ENCODE measurements at regions not wholly inside any gene's neighbourhood (a gene's known extent, or its start where the extent isn't known, plus 50 kb on each side); places are given as distances from the start of the nearest gene placed in this dataset.

- DNase-seq (ENCODE audit: low read depth) = no peak
- in situ Hi-C loops (cut with HindIII; ENCODE audit: low sequenced_read_pairs) = loop anchor here (25.0 kb wide), 2 partner anchors 172 to 272 kb away; no protein-coding TSS in a partner anchor
- TF ChIP-seq CTCF (IDR thresholded peaks at IDR 0.05; ENCODE audit: low read depth, low read length, missing control alignments) = no peak
- no peak overlapping the region for H3K4me3 ChIP-seq (ENCODE audit: low read depth, low read length)
Observed at GRCh38 chr7:86965727-86966120, 93.7 kb downstream of the ELAPOR2 start.

- H3K4me3 ChIP-seq (ENCODE audit: low read depth, low read length) = no peak overlapping the region
- in situ Hi-C loops (cut with HindIII; ENCODE audit: low sequenced_read_pairs) = loop anchor here (25.0 kb wide), 2 partner anchors 172 to 272 kb away; no protein-coding TSS in a partner anchor
- no peak for TF ChIP-seq CTCF (IDR thresholded peaks at IDR 0.05; ENCODE audit: low read depth, low read length, missing control alignments)
- DNase-seq (ENCODE audit: low read depth) = no peak
Observed at GRCh38 chr7:86964973-86965726, 94.3 kb downstream of the ELAPOR2 start.

- no peak for TF ChIP-seq CTCF (IDR thresholded peaks at IDR 0.05; ENCODE audit: low read depth, low read length, missing control alignments)
- in situ Hi-C loops (cut with HindIII; ENCODE audit: low sequenced_read_pairs) = loop anchor here (25.0 kb wide), 2 partner anchors 174 to 274 kb away; no protein-coding TSS in a partner anchor
- no peak for DNase-seq (ENCODE audit: low read depth)
- no peak overlapping the region for H3K4me3 ChIP-seq (ENCODE audit: low read depth, low read length)
Observed at GRCh38 chr7:86963599-86964230, 95.7 kb downstream of the ELAPOR2 start.

- in situ Hi-C loops (cut with HindIII; ENCODE audit: low sequenced_read_pairs) = loop anchor here (25.0 kb wide), 2 partner anchors 175 to 275 kb away; no protein-coding TSS in a partner anchor
- no peak for DNase-seq (ENCODE audit: low read depth)
- no peak for TF ChIP-seq CTCF (IDR thresholded peaks at IDR 0.05; ENCODE audit: low read depth, low read length, missing control alignments)
- no peak overlapping the region for H3K4me3 ChIP-seq (ENCODE audit: low read depth, low read length)
Observed at GRCh38 chr7:86962623-86963022, 96.8 kb downstream of the ELAPOR2 start.

- TF ChIP-seq CTCF (IDR thresholded peaks at IDR 0.05; ENCODE audit: low read depth, low read length, missing control alignments) = no peak
- in situ Hi-C loops (cut with HindIII; ENCODE audit: low sequenced_read_pairs) = loop anchor here (25.0 kb wide), 2 partner anchors 176 to 276 kb away; no protein-coding TSS in a partner anchor
- H3K4me3 ChIP-seq (ENCODE audit: low read depth, low read length) = no peak overlapping the region
- no peak for DNase-seq (ENCODE audit: low read depth)
Observed at GRCh38 chr7:86961686-86962085, 97.8 kb downstream of the ELAPOR2 start.

- DNase-seq (ENCODE audit: low read depth) = no peak
- TF ChIP-seq CTCF (IDR thresholded peaks at IDR 0.05; ENCODE audit: low read depth, low read length, missing control alignments) = no peak
- H3K4me3 ChIP-seq (ENCODE audit: low read depth, low read length) = no peak overlapping the region
- in situ Hi-C loops (cut with HindIII; ENCODE audit: low sequenced_read_pairs) = loop anchor here (25.0 kb wide), 2 partner anchors 179 to 279 kb away; no protein-coding TSS in a partner anchor
Observed at GRCh38 chr7:86958380-86958779, 101.1 kb downstream of the ELAPOR2 start.

All from astrocyte of the cerebellum (primary cell).